22Rv1 (cell line): ENCODE measurements at regions not wholly inside any gene's neighbourhood (a gene's known extent, or its start where the extent isn't known, plus 50 kb on each side); places are given as distances from the start of the nearest gene placed in this dataset.

Experiments used
- ZFX ChIP-seq: fragments of 450-650 bp; IDR thresholded peaks from 2 replicates; pipeline ENCODE4 v1.6.1; 2017; ENCODE audit warnings: antibody characterized with exemption, borderline replicate concordance
- TF ChIP-seq, protein P1 (sequence below): fragments of 450-650 bp; IDR thresholded peaks from 2 replicates; pipeline ENCODE4 v1.5.1; 2017; ENCODE audit warnings: mild to moderate bottlenecking

DNA sequence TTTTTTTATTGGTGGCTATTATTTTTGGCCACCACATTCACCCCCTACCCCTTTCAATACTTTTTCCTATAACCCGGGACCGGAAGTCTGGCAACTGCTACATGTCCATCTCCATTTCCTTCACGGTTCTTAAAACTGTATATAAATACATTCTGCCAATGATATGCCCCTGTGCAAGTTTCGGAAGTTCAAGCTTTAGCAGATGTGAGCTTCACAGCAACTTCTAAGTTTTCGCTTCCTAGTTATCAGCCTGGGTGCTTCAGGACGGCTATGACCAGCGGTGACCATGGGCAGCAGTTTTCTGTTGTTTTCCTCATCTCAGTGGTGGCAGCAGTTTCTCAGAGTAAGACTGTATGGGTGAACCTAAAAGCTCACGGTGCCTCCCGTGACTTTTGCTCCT lies 153.5 kb upstream of the NFE2L3 start:
- TF ChIP-seq, protein P1, sequence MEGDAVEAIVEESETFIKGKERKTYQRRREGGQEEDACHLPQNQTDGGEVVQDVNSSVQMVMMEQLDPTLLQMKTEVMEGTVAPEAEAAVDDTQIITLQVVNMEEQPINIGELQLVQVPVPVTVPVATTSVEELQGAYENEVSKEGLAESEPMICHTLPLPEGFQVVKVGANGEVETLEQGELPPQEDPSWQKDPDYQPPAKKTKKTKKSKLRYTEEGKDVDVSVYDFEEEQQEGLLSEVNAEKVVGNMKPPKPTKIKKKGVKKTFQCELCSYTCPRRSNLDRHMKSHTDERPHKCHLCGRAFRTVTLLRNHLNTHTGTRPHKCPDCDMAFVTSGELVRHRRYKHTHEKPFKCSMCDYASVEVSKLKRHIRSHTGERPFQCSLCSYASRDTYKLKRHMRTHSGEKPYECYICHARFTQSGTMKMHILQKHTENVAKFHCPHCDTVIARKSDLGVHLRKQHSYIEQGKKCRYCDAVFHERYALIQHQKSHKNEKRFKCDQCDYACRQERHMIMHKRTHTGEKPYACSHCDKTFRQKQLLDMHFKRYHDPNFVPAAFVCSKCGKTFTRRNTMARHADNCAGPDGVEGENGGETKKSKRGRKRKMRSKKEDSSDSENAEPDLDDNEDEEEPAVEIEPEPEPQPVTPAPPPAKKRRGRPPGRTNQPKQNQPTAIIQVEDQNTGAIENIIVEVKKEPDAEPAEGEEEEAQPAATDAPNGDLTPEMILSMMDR: no peak
- no peak for TF ChIP-seq ZFX
